ENCODE measurements at regions not wholly inside any gene's neighbourhood (a gene's known extent, or its start where the extent isn't known, plus 50 kb on each side); places are given as distances from the start of the nearest gene placed in this dataset.
"Not testable (repeated sequence)": the region's sequence is repeated elsewhere in the genome, so short reads cannot be mapped to it uniquely, and the experiment has no call there.

- no peak for DNase-seq
Measured at GRCh38 chrX:943035-943434, 269.4 kb downstream of the CRLF2 start.

- DNase-seq: no peak
Measured at GRCh38 chrX:940691-941090, 271.8 kb downstream of the CRLF2 start.

- DNase-seq: no peak
Measured at GRCh38 chrX:936979-937769, 275.3 kb downstream of the CRLF2 start.

DNA sequence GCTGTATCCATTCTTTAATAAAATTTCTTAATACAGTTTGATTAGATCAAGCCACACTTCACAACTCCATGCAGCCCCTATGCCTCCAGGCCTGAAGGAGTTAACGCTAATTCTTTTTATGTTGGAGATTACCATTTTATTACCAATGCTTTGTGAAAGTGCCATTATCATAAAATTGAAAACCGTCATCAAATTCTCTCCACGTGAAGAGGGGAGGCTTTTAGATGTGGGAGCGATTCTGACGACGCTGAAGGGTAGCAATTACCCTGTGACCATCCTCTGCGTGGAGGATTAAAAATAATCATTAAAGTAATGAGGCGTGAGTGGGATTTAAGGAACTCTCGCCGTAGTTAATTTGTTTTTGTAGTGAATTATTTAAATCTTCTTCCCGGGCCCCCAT, 278.8 kb downstream of the CRLF2 start:
- no peak for DNase-seq

DNA sequence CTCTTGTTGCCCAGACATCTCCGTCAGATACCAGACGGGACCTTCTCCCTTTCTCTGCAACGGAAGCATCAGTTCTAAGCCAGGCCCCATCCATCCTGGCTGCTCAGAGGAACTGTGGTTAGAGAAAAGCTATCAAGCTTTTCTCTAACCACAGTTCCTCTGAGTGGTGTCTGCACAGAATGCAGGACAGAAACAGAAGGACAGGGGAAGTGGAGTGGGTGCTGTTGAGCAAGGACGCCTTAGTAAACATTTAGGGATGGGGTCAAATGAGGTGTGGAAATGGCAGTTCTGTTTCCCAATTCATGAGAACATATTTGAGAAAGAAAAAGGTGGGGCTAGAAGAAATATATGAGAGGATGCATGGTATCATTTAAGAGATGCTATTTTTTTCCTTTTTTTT, 283.8 kb downstream of the CRLF2 start:
- no peak for DNase-seq

- no peak for DNase-seq
Measured at GRCh38 chrX:926991-927390, 285.5 kb downstream of the CRLF2 start.

- DNase-seq: no peak
Measured at GRCh38 chrX:926070-926469, 286.4 kb downstream of the CRLF2 start.

DNA sequence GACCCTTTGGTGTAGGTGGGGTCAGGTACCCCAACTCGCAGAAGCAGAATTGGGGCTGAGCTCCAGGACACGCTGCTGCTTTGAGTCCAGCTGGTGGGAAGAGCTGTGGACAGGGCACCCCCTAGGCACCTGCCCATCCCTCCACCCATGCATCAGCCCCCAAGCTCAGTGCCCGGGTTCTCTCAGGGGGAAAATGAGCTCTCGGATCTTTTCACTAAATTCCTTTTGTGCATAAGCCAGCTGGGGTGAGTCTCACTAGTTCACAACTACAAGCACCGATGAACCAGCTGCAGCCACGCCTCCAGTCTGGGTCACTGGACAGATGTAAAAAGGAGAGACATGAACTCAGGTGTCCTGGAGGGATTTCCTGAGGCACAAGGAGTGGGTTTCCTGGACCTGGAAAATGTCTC, 286.8 kb downstream of the CRLF2 start:
- no peak for DNase-seq

- DNase-seq: no peak
Measured at GRCh38 chrX:925094-925493, 287.4 kb downstream of the CRLF2 start.

- no peak for DNase-seq
Measured at GRCh38 chrX:924017-924416, 288.4 kb downstream of the CRLF2 start.

DNA sequence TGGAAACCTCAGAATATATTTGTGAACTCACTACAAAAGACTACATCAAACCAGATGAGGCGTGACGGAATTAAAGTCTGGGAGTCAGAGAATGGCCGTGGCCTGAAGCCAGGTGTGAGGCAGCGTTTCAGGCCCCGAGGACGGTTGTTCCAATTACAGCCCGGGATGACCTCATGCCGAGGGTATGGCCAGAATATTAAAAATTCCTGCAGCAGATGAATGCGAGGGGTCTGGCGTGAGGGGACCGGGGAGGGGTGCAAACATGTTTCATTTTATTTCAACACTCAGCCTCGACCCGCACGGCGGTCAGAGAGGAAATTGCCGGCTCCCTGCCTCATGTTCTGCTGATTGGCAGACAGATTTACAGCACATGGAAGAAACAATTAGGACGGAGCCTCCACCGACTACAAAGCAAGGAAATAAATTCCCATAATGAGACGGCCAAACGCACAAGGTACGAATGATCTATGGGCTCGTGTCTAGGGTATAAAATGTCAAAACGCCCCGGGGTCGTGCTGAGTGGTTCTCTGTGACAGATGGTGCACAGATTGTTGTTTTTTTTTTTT, 289.7 kb downstream of the SHOX start:
- DNase-seq: no peak

DNA sequence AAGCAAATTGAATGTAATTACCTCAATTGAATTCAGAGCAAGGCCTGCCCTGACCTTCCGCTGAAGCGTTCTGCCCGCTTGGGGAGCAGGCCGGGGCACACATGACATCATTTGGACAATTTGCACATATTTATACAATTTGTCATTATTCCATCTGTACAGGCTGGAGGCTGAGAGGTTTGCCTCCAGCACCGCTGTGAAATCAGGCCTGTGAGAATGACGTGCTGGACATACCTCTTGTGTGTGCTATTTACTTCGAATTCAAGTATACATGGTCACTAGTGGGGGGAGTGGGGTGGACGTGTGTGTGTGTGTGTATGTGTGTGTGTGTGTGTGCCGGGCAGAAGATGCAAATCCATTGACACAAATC, 285.6 kb downstream of the SHOX start:
- no peak for DNase-seq

DNA sequence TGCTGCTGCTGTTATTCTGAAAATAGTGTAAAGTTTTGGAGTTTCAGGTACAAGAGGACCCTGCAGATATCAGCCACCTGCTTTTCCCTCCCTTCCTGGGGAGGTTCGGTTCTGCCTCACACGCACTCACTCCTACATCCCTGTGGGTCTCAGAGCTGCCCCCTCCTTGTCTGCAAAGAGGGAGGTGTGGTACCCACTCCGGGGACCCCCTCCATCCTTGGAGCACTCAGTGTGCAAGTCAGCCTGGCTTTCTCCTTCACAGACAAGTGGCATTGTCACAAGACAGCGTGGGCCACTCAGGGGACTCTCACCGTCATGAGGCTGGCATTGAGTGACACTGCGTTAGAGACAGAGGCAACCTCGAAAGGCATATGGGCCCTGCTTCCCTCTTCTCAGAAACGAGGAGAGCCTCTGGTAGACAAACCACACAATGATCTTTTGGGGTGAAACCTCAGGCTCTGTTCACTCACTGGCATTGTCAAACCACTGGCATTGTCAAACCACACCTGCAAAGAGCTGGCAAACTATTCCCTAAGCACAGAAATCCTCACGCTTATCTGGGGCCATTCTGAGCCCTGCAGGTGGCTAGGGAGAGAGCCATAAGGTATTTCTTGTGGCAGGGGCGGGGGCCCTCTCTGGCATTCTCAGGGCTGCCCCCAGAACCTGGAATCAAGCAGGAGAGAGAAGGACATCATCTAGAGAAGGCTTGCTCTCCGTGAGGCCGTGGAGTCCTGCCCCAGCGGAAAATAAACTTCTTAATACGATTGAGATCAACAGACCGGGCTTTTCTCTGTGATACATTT, 285.0 kb downstream of the SHOX start:
- DNase-seq: no peak

GRCh38 chrX:914206-914605, 283.6 kb downstream of the SHOX start:
- no peak for DNase-seq

- DNase-seq: no peak
Measured at GRCh38 chrX:912677-913076, 282.1 kb downstream of the SHOX start.

GRCh38 chrX:909068-909467, 278.5 kb downstream of the SHOX start:
- DNase-seq: not testable (repeated sequence)

DNA sequence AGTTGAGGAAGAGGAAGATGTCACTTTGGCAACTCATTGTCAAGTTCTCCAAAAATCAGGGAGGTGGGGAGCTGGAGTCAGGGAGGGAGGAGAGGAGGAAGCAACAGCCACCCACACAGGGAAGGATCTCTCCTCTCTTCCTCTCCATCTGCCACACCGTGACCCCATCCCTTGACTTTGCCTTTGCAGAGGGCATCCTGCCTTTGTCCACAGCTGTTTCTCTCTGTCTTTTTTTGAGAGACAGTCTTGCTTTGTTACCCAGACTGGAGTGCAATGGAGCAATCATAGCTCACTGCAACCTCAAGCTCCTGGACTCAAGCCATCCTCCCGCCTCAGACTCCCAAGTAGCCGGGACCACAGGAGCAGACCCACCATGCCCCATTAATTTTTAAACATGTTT, 276.0 kb downstream of the SHOX start:
- DNase-seq: no peak

GRCh38 chrX:905848-906566, 275.4 kb downstream of the SHOX start:
- DNase-seq: no peak

GRCh38 chrX:903116-903515, 272.5 kb downstream of the SHOX start:
- no peak for DNase-seq

DNA sequence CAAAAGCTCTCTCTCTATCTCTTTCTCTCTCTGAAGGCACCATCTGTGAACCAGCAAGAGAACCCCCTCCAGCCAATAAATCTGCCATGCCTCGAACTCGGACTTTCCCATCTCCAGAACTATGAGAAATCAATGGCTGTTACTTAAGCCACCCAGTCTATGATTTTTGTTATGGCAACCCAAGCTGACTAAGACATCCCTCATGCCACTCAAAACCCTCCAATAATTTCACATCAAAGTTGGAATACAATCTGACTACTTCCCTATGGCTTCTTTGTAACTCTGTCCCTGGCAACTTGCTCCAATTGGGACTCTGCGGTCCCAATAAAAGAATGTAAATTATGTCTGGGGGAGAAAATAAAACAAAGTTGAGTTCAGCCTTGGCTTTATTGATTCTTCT, 265.7 kb downstream of the SHOX start:
- DNase-seq: no peak

- no peak for DNase-seq
Measured at GRCh38 chrX:889966-890651, 259.5 kb downstream of the SHOX start.

- DNase-seq: not testable (repeated sequence)
Measured at GRCh38 chrX:887724-888123, 257.1 kb downstream of the SHOX start.

DNA sequence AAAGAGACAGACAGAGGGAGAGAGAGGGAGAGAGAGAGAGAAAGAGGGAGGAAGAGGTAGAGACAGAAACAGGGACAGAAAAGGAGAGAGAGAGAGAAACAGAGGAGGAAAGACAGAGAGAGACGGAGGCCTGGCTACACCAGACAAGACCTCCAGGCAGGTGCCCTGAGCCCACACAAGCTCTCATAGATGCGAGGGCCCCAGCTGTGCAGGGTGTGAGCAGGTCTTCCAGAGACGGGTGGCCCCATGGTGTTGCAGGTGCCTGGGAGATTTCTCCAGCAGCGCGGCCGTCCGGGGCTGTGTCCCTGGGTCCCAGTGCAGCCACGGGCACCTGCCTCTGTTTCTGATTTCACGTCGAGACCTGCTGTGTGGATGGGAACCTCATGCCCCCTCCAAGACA, 253.0 kb downstream of the SHOX start:
- no peak for DNase-seq
